DMS153 treated with DMSO at 0.1 percent for 48 hours (cell line): ENCODE measurements at regions not wholly inside any gene's neighbourhood (a gene's known extent, or its start where the extent isn't known, plus 50 kb on each side); places are given as distances from the start of the nearest gene placed in this dataset.

Experiments
- DNase-seq: peaks from one replicate; lab custom pipeline; 2025; ENCODE audit not compliant: unreplicated experiment; lab: John Stamatoyannopoulos, UW

GRCh38 chr9:78595200-78595945 lies 298.4 kb downstream of the PSAT1 start:
- DNase-seq, result no peak

- no peak for DNase-seq
Observed at GRCh38 chr9:78596346-78596745, 299.4 kb downstream of the PSAT1 start.

GRCh38 chr9:78598120-78598519 lies 301.2 kb downstream of the PSAT1 start:
- no peak for DNase-seq

GRCh38 chr9:78599926-78600325 lies 303.0 kb downstream of the PSAT1 start:
- DNase-seq, result no peak

- peak; percentile 83 for DNase-seq
Observed at GRCh38 chr9:78601957-78602565, 305.1 kb downstream of the PSAT1 start.

GRCh38 chr9:78605041-78606000 lies 308.4 kb downstream of the PSAT1 start:
- no peak for DNase-seq

GRCh38 chr9:78606001-78606379 lies 309.1 kb downstream of the PSAT1 start:
- peak; percentile 13 for DNase-seq

- DNase-seq, result no peak
Observed at GRCh38 chr9:78607853-78608252, 310.9 kb downstream of the PSAT1 start.

- peak; percentile 79 for DNase-seq
Observed at GRCh38 chr9:78609450-78609849, 312.5 kb downstream of the PSAT1 start.

- no peak for DNase-seq
Observed at GRCh38 chr9:78612091-78612490, 315.2 kb downstream of the PSAT1 start.

- DNase-seq, result no peak
Observed at GRCh38 chr9:78613006-78613405, 316.1 kb downstream of the PSAT1 start.

GRCh38 chr9:78614892-78615291 lies 318.0 kb downstream of the PSAT1 start:
- DNase-seq, result no peak

GRCh38 chr9:78615372-78615771 lies 318.4 kb downstream of the PSAT1 start:
- no peak for DNase-seq

- no peak for DNase-seq
Observed at GRCh38 chr9:78618735-78619134, 321.8 kb downstream of the PSAT1 start.

- no peak for DNase-seq
Observed at GRCh38 chr9:78620303-78620702, 323.4 kb downstream of the PSAT1 start.

- DNase-seq, result no peak
Observed at GRCh38 chr9:78620764-78621163, 323.8 kb downstream of the PSAT1 start.

GRCh38 chr9:78622126-78622525 lies 325.2 kb downstream of the PSAT1 start:
- no peak for DNase-seq

- no peak for DNase-seq
Observed at GRCh38 chr9:78626971-78627370, 330.0 kb downstream of the PSAT1 start.

- no peak for DNase-seq
Observed at GRCh38 chr9:78630966-78631365, 334.0 kb downstream of the PSAT1 start.

GRCh38 chr9:78640728-78641127 lies 343.8 kb downstream of the PSAT1 start:
- DNase-seq, result no peak

GRCh38 chr9:78644359-78644758 lies 347.4 kb downstream of the PSAT1 start:
- DNase-seq, result no peak

GRCh38 chr9:78654324-78654723 lies 357.4 kb downstream of the PSAT1 start:
- no peak for DNase-seq
